H9 (cell line): ENCODE measurements at regions not wholly inside any gene's neighbourhood (a gene's known extent, or its start where the extent isn't known, plus 50 kb on each side); places are given as distances from the start of the nearest gene placed in this dataset.

Source experiments
- DNase-seq: peaks from one replicate; pipeline ENCODE4 v3.0.0-alpha.2; 2017
- H2AFZ ChIP-seq: one replicate; pipeline ENCODE4 v1.6.1; 2013; ENCODE audit warnings: mild to moderate bottlenecking, low read length, control low read depth, moderate library complexity
- H2AK5ac ChIP-seq: 2 replicates; pipeline ENCODE4 v1.6.1; 2013; ENCODE audit warnings: low read length, control low read depth, mixed read lengths; ENCODE audit not compliant: insufficient read length
- H2BK120ac ChIP-seq: one replicate; pipeline ENCODE4 v1.6.1; 2013; ENCODE audit warnings: low read depth, mild to moderate bottlenecking, low read length, control low read depth, inconsistent platforms; ENCODE audit not compliant: poor library complexity, severe bottlenecking
- H2BK12ac ChIP-seq: 2 replicates; pipeline ENCODE4 v1.6.1; 2013; ENCODE audit warnings: low read length, control low read depth, mixed read lengths, low read depth; ENCODE audit not compliant: insufficient read length
- H2BK15ac ChIP-seq: 2 replicates; pipeline ENCODE4 v1.6.1; 2013; ENCODE audit warnings: low read depth, low read length, control low read depth
- H2BK20ac ChIP-seq: one replicate; pipeline ENCODE4 v1.6.1; 2013; ENCODE audit warnings: low read depth, mild to moderate bottlenecking, low read length, control low read depth, inconsistent platforms; ENCODE audit not compliant: poor library complexity, severe bottlenecking
- H2BK5ac ChIP-seq: 2 replicates; pipeline ENCODE4 v1.6.1; 2013; ENCODE audit warnings: low read length, control low read depth, mixed read lengths; ENCODE audit not compliant: insufficient read length
- H3K14ac ChIP-seq: 2 replicates; pipeline ENCODE4 v1.6.1; 2013; ENCODE audit warnings: low read length, control low read depth; ENCODE audit not compliant: insufficient read depth
- H3K18ac ChIP-seq: 2 replicates; pipeline ENCODE4 v1.6.1; 2013; ENCODE audit warnings: low read depth, mild to moderate bottlenecking, mixed read lengths, low read length, control low read depth; ENCODE audit not compliant: insufficient read length
- H3K23ac ChIP-seq: 2 replicates; pipeline ENCODE4 v1.6.1; 2013; ENCODE audit warnings: low read length, control low read depth, mixed read lengths, low read depth; ENCODE audit not compliant: insufficient read length
- H3K23me2 ChIP-seq: 2 replicates; pipeline ENCODE4 v1.6.1; 2013; ENCODE audit warnings: low read depth, mild to moderate bottlenecking, mixed read lengths, low read length, control low read depth; ENCODE audit not compliant: insufficient read length, poor library complexity, severe bottlenecking
- H3K27ac ChIP-seq: 2 replicates; pipeline ENCODE4 v1.5.1; 2013; ENCODE audit warnings: low read length, control low read depth, mixed read lengths, low read depth; ENCODE audit not compliant: insufficient read length
- H3K27me3 ChIP-seq: 2 replicates; pipeline ENCODE4 v1.6.1; 2013; ENCODE audit warnings: low read length, control low read depth, inconsistent platforms; ENCODE audit not compliant: insufficient read depth
- H3K4ac ChIP-seq: 2 replicates; pipeline ENCODE4 v1.6.1; 2013; ENCODE audit warnings: low read depth, mild to moderate bottlenecking, control low read depth, inconsistent platforms, low read length, moderate library complexity
- H3K4me1 ChIP-seq: 2 replicates; pipeline ENCODE4 v1.6.1; 2013; ENCODE audit warnings: low read length, control low read depth, inconsistent platforms; ENCODE audit not compliant: insufficient read depth
- H3K4me2 ChIP-seq: 2 replicates; pipeline ENCODE4 v1.6.1; 2013; ENCODE audit warnings: low read length, control low read depth, mixed read lengths; ENCODE audit not compliant: insufficient read length, insufficient read depth
- H3K56ac ChIP-seq: 2 replicates; pipeline ENCODE4 v1.6.1; 2013; ENCODE audit warnings: low read depth, mild to moderate bottlenecking, mixed read lengths, low read length, control low read depth; ENCODE audit not compliant: insufficient read length
- H3K79me1 ChIP-seq: 2 replicates; pipeline ENCODE4 v1.6.1; 2013; ENCODE audit warnings: low read depth, mild to moderate bottlenecking, moderate library complexity, low read length, control low read depth, inconsistent platforms; ENCODE audit not compliant: insufficient read depth, poor library complexity, severe bottlenecking
- H3K79me2 ChIP-seq: 2 replicates; pipeline ENCODE4 v1.6.1; 2013; ENCODE audit warnings: low read length, control low read depth, inconsistent platforms; ENCODE audit not compliant: insufficient read depth
- H3K9ac ChIP-seq: 2 replicates; pipeline ENCODE4 v1.6.1; 2013; ENCODE audit warnings: low read length, control low read depth, mixed read lengths; ENCODE audit not compliant: insufficient read length; ENCODE audit errors: extremely low read depth
- H3K9me3 ChIP-seq: one replicate; pipeline ENCODE4 v1.6.1; 2013; ENCODE audit warnings: low read depth, low read length, inconsistent platforms; ENCODE audit not compliant: control insufficient read depth
- H3T11ph ChIP-seq: one replicate; pipeline ENCODE4 v1.6.1; 2013; ENCODE audit warnings: mild to moderate bottlenecking, low read length, control low read depth, inconsistent platforms
- H4K20me1 ChIP-seq: one replicate; pipeline ENCODE4 v1.6.1; 2013; ENCODE audit not compliant: control insufficient read depth, insufficient read length, insufficient read depth
- H4K5ac ChIP-seq: 2 replicates; pipeline ENCODE4 v1.6.1; 2013; ENCODE audit warnings: low read depth, mild to moderate bottlenecking, mixed read lengths, low read length, control low read depth; ENCODE audit not compliant: insufficient read length
- H4K8ac ChIP-seq: replicated peaks from 2 replicates; pipeline ENCODE4 v1.6.1; 2013; ENCODE audit warnings: low read length, control low read depth, mixed read lengths, low read depth; ENCODE audit not compliant: insufficient read length
- H4K91ac ChIP-seq: 2 replicates; pipeline ENCODE4 v1.6.1; 2013; ENCODE audit warnings: low read depth, mild to moderate bottlenecking, moderate library complexity, mixed read lengths, low read length, control low read depth; ENCODE audit not compliant: insufficient read length
- H3K27ac Mint-ChIP-seq, 3 experiments: 2 replicates in 2 of 3; 3 replicates in 1 of 3; pipeline ENCODE4 v1.8.0; 2020 to 2021; ENCODE audit warnings: mixed read lengths in 3 of 3, mild to moderate bottlenecking in 1 of 3, moderate library complexity in 1 of 3
- H3K27me3 Mint-ChIP-seq: 2 replicates; pipeline ENCODE4 v1.8.0; 2021; ENCODE audit warnings: low read depth, mild to moderate bottlenecking, moderate library complexity, mixed read lengths
- H3K36me3 Mint-ChIP-seq, 3 experiments: 2 replicates in 2 of 3; 3 replicates in 1 of 3; pipeline ENCODE4 v1.8.0; 2020 to 2021; ENCODE audit warnings: low read depth in 3 of 3, mixed read lengths in 3 of 3; ENCODE audit not compliant: insufficient read depth in 1 of 3
- H3K4me1 Mint-ChIP-seq, 2 experiments: 2 replicates each; pipeline ENCODE4 v1.8.0; 2020; ENCODE audit warnings: mixed read lengths in 2 of 2
- H3K4me3 Mint-ChIP-seq, 2 experiments: 2 replicates in 1 of 2; 3 replicates in 1 of 2; pipeline ENCODE4 v1.8.0; 2020 to 2021; ENCODE audit warnings: mild to moderate bottlenecking in 2 of 2, mixed read lengths in 2 of 2, moderate library complexity in 1 of 2
- H3K9me3 Mint-ChIP-seq, 2 experiments: 2 replicates in 1 of 2; 3 replicates in 1 of 2; pipeline ENCODE4 v1.8.0; 2020; ENCODE audit warnings: mild to moderate bottlenecking in 2 of 2, mixed read lengths in 2 of 2, moderate library complexity in 1 of 2
- CTCF ChIP-seq: fragments of 200-600 bp; sonication (generic); conservative IDR thresholded peaks from 3 replicates; pipeline ENCODE4 v1.8.0; 2021; ENCODE audit warnings: antibody characterized with exemption, mild to moderate bottlenecking
- WGBS: extraction: QIAGEN DNeasy Blood & Tissue Kit; methylation state at CpG from one replicate; pipeline ENCODE4 v1.1.7; 2013; ENCODE audit warnings: missing lambda C conversion rate, low lambda C conversion rate, mixed read lengths; ENCODE audit not compliant: insufficient read length; ENCODE audit errors: extremely low coverage; 5-methylcytosine and 5-hydroxymethylcytosine counted together

GRCh38 chr18:47682876-47683275, 247.6 kb downstream of the SMAD2 start:
- H3K4me3 Mint-ChIP-seq: no peak overlapping the region

More at GRCh38 chr18:47682876-47683275, 247.6 kb downstream of the SMAD2 start:
- H3K23me2 ChIP-seq: no peaks in the 10 kb centered on the region
- no peak overlapping the region for H2BK12ac ChIP-seq
- no peaks in the 10 kb centered on the region for H3K36me3 Mint-ChIP-seq
- peaks cover 0 to 3% of the 10 kb centered on the region in 2 experiments; a peak in 1 of 5 replicates for H3K9me3 Mint-ChIP-seq
- H3K79me1 ChIP-seq: no peaks in the 10 kb centered on the region
- H2BK5ac ChIP-seq: no peak overlapping the region
- H4K91ac ChIP-seq: no peak overlapping the region
- no peak overlapping the region for H3K27ac Mint-ChIP-seq
- no peak overlapping the region for H3K56ac ChIP-seq
- no peak overlapping the region for H3K18ac ChIP-seq
- H4K8ac ChIP-seq: no peak overlapping the region
- no peak for TF ChIP-seq CTCF
- no peak for DNase-seq
- no peak overlapping the region for H2AFZ ChIP-seq
- H3K9me3 ChIP-seq: no peaks in the 10 kb centered on the region
- H4K5ac ChIP-seq: no peak overlapping the region
- no peaks in the 10 kb centered on the region for H4K20me1 ChIP-seq
- H3K4me1 ChIP-seq: no peaks in the 10 kb centered on the region
- no peak overlapping the region for H2AK5ac ChIP-seq
- no peak overlapping the region for H3K9ac ChIP-seq
- no peaks in the 10 kb centered on the region for H3K4me1 Mint-ChIP-seq
- H3K27me3 ChIP-seq: no peaks in the 10 kb centered on the region
- no peak overlapping the region for H3K4me2 ChIP-seq
- no peak overlapping the region for H3K4ac ChIP-seq
- H3K27ac ChIP-seq: no peak overlapping the region
- no peak overlapping the region for H3K23ac ChIP-seq
- no peak overlapping the region for H2BK120ac ChIP-seq
- no peaks in the 10 kb centered on the region for H3K79me2 ChIP-seq
- H3K14ac ChIP-seq: no peak overlapping the region
- no peak overlapping the region for H2BK15ac ChIP-seq
- no peak overlapping the region for H2BK20ac ChIP-seq
- no CpG with 5 or more reads among the region's 3 CpGs for WGBS
- no peak overlapping the region for H3T11ph ChIP-seq
- peaks cover 3% of the 10 kb centered on the region; the same call in 1 of the 2 replicates for H3K27me3 Mint-ChIP-seq
